ENCODE measurements at regions not wholly inside any gene's neighbourhood (a gene's known extent, or its start where the extent isn't known, plus 50 kb on each side); places are given as distances from the start of the nearest gene placed in this dataset.

DNA sequence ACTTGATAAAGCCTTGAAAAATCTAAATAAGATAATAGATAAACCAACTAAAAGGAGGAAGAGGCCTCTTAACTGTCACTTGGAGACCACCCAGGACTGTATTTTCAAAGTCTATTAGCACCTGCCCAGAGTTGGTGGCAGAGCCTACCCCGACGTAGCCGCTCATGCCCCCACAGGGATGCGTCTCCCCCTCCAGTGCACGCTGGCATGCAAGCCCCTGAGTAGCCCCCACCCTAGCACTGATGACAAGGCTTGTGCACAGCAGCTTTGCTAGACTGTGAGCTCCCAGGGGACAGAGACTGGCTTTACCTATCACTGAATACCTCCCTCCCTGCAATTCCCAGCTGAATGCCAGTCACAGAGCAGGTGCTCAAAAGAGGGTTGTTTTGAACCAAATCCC, 54.1 kb upstream of the HES1 start:
- Histone ChIP-seq H3K27me3 (ENCODE audit: control insufficient read depth, insufficient read depth, low read length) (peaks cover 3% of the 10 kb centered on the region), H3K9ac (ENCODE audit: low read depth, low read length) (no peak overlapping the region), H3K36me3 (ENCODE audit: control insufficient read depth, insufficient read depth, low read length) (no peaks in the 10 kb centered on the region), H3K4me3 (ENCODE audit: low read depth, low read length) (no peak overlapping the region), H3K9me3 (ENCODE audit: control insufficient read depth, insufficient read depth, low read length) (no peaks in the 10 kb centered on the region), H3K4me1 (ENCODE audit: control insufficient read depth, insufficient read depth, low read length) (peaks cover 7% of the 10 kb centered on the region)

DNA sequence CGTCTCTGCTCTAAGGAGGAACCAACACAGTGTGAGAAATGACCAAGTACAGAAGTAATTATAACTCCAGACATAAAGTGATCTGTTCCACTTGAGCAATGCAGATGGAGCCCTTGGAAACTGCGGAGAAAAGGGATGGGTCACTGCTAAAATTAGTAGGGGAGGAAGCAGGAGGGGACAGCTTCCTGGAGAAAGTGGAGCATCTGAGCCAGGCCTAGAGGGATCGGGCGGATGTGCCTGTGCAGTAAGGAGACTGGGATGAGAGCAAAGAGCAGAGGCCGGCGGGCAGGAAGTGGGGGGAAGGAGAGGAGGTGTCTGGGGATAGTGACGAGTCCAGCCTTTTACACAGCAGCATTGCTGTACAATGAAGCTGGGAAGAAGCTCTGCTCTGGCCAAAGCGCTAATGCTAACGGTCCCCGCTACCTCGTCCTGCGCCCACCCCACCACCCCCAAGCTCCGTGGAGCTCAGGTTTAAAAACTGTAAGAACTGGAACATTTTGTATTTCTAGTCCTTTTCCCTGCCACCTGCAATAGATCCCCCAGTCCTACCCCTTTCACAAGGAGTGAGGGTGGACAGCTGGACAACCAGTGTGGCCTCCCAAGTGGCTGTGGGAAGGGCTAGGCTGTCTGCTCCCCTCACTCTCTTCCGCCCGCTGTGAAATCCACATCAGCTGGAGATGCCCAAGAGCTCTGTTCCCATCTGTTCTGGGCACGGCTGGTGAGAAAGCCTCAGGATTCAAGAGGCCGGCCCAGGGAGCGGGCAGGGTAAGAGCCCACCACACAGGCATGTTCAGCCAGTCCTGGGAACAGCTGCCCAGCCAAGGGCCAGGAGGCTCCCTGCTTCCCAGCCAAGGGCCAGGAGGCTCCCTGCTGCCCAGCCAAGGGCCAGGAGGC, 53.0 kb upstream of the HES1 start:
- H3K4me1 ChIP-seq (ENCODE audit: control insufficient read depth, insufficient read depth, low read length) = peaks cover 11% of the 10 kb centered on the region
- no peak overlapping the region for H3K9ac ChIP-seq (ENCODE audit: low read depth, low read length)
- H3K4me3 ChIP-seq (ENCODE audit: low read depth, low read length) = no peak overlapping the region
- H3K9me3 ChIP-seq (ENCODE audit: control insufficient read depth, insufficient read depth, low read length) = no peaks in the 10 kb centered on the region
- peaks cover 3% of the 10 kb centered on the region for H3K27me3 ChIP-seq (ENCODE audit: control insufficient read depth, insufficient read depth, low read length)
- H3K36me3 ChIP-seq (ENCODE audit: control insufficient read depth, insufficient read depth, low read length) = no peaks in the 10 kb centered on the region

DNA sequence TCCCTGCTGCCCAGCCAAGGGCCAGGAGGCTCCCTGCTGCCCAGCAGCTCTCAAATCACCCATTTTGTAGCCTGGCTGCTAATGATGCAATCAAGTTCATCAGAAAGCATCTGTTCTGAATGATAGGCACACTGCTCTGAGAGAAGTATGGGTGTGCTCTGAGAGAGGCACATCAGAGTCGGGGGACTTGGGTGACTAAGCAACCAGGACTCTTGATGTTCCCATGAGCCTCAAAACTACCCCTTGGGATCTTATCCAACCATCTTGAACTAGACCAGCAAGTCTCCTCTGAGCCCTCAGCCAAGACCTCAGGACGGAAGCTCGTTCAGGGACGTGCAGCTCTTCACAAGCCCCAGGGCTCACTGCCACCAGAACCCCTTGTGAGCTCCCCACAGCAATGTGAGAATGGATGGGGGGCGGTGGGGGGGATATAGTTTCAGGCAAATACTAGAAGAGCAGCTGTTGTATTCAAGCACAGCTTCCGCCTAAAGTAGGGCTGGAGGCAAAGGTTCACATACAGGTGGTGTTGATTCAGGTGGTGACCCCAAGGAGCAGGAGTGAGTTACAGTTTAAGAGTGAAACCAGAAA, 52.2 kb upstream of the HES1 start:
- Histone ChIP-seq H3K27me3 (ENCODE audit: control insufficient read depth, insufficient read depth, low read length) (peaks cover 3% of the 10 kb centered on the region), H3K9ac (ENCODE audit: low read depth, low read length) (no peak overlapping the region), H3K9me3 (ENCODE audit: control insufficient read depth, insufficient read depth, low read length) (no peaks in the 10 kb centered on the region), H3K36me3 (ENCODE audit: control insufficient read depth, insufficient read depth, low read length) (no peaks in the 10 kb centered on the region), H3K4me3 (ENCODE audit: low read depth, low read length) (no peak overlapping the region), H3K4me1 (ENCODE audit: control insufficient read depth, insufficient read depth, low read length) (peaks cover 11% of the 10 kb centered on the region)

DNA sequence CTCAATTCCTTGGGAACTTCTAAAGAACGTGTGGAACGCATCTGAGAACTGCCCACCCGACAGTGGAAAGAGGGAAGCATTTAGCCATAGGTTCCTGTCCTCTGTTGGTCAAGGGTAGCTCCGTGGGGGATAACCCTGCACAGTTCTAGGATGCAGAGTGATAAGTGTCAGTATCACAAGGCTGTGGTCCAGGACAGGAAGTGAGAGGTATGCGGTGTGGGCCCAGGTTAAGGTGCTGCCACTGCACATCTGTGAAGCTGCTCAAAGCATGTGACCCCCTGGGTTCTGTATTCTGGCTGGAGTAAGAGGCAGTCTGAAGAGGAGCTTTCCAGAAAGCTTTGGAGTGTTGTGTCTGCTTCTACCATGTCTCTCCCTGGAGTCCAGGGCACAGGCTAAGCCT, 51.7 kb upstream of the HES1 start:
- Histone ChIP-seq H3K36me3 (ENCODE audit: control insufficient read depth, insufficient read depth, low read length) (no peaks in the 10 kb centered on the region), H3K4me1 (ENCODE audit: control insufficient read depth, insufficient read depth, low read length) (peaks cover 14% of the 10 kb centered on the region), H3K4me3 (ENCODE audit: low read depth, low read length) (no peak overlapping the region), H3K9ac (ENCODE audit: low read depth, low read length) (no peak overlapping the region), H3K9me3 (ENCODE audit: control insufficient read depth, insufficient read depth, low read length) (no peaks in the 10 kb centered on the region), H3K27me3 (ENCODE audit: control insufficient read depth, insufficient read depth, low read length) (peaks cover 3% of the 10 kb centered on the region)
